Ammon's horn (tissue), 1 donor: ENCODE measurements at regions not wholly inside any gene's neighbourhood (a gene's known extent, or its start where the extent isn't known, plus 50 kb on each side); places are given as distances from the start of the nearest gene placed in this dataset.
"Not testable (repeated sequence)": the region's sequence is repeated elsewhere in the genome, so short reads cannot be mapped to it uniquely, and the experiment has no call there.

ENCODE experiments used
- DNase-seq: peaks from one replicate; pipeline ENCODE4 v3.0.0-alpha.2; 2016; ENCODE audit warnings: low spot score

DNA sequence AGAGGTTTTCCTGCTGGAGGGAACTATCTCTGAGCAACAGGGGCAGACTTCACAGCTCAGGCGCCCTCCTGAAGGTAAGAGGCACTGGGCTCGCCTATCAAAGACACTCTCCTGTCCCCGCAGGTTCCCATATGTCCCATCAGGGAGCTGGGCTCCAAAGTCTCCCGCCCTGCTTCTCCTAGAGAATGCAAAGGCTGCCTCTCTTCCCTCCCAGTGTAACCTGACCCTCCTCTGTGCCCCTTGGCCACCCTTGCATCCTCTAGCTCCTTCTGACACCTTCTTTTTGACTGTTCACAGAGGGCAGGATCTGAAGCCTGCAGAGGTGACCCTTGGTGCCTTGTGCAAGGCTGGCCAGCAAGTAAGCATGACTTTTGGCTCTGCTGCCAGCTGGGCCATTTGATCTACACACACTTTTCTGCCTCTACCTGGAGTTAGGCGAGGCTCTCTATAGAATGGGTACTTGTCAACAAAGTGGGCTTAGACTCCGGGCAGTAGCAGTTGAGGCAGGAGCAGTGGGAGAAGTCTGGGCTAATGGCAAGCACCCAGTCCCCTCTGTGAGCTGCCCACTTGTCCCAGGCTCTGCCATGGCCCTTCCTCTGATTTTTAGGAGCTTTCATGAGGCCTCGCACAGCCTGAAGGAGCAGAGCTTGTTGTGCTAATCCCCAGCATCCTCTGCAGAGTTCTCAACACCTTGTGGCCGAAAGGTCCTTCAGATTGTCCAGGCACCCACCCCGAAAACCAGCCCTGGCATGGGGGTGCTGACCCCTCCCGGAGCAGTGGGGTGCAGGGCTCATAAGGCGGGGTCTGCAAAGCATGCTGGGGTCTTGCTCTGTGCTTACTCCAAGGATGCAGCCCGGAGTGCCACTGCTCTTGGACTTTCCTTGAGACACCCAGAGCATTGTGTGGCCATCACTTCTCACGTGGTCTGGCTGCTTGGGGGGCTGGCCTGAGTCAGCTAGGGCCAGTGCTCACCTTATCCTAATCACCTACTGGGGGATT lies 122.9 kb downstream of the METRNL start:
- no peak for DNase-seq

DNA sequence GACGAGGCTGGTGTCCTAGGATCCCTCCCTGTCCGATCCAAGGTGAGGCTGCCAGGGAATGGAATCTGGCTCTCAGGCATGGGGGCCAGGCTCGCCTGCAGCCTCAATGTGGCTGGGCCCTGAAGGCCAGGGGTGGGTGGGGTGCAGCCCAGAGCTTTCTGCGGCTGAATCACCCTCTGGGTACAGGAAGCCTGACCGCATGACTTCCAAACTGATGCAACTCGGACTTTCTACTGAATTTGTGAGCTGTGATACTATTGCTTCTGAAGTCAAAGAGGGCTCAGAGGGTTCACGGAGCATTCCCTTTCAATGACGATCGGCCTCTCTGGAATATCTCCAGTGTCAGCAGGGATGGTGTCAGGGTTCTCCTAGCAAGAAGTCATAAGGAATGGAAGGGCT lies 123.7 kb downstream of the METRNL start:
- peak; percentile 20 for DNase-seq

DNA sequence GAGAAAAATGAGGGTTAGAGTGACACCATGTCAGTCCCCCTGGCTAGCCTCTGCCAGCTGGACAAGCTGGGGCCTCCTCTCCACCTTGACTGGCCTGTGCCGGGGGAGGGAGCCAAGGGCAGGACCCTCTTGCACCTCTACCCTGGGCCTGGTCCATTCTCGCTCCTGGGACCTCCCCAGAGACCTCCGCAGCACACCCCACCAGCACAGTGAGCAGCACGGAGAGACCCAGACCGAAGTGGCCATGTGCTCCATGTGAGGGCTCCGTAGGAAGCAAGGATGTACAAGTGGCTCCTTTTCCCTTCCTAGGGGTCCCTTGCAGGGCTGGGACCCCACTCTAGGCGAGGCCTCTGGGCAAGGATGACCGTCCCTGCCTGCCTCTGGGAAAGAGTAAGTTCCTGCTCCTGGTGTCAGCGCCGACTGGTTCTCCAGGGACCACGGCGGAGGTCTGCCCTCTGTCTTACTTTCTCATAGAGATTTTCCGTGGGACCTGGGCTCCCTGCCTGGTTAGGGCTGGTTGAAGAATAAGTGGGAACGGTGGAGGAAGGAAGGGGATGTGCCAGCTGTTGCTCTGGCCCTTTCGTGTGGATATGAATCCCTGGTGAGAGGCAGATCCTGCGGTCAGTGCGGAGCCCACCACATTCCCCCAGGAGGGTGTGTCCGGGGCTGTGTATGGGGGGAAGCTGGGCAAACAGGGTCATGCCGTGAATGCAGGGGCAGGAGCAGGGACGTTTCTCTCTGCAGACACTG lies 124.2 kb downstream of the METRNL start:
- no peak for DNase-seq

DNA sequence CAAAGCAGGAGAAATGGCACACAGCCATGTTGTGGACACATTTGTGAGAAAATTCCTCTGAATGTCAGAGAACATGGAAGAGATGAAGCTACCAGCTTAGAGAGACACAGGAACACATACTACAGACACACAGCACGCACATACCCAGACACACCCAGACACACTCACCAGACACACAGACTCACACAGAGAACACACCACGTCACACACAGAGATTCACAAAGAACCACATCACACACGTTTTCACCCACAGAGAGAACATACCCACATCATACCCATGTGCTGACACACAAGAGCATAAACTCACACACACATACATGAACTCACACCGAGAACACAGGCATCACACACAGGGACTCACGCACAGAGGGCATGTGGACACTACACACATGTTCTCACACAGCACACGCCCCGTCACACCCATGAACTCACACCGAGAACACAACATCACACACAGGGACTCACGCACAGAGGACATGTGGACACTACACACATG lies 124.9 kb downstream of the METRNL start:
- DNase-seq: no peak

DNA sequence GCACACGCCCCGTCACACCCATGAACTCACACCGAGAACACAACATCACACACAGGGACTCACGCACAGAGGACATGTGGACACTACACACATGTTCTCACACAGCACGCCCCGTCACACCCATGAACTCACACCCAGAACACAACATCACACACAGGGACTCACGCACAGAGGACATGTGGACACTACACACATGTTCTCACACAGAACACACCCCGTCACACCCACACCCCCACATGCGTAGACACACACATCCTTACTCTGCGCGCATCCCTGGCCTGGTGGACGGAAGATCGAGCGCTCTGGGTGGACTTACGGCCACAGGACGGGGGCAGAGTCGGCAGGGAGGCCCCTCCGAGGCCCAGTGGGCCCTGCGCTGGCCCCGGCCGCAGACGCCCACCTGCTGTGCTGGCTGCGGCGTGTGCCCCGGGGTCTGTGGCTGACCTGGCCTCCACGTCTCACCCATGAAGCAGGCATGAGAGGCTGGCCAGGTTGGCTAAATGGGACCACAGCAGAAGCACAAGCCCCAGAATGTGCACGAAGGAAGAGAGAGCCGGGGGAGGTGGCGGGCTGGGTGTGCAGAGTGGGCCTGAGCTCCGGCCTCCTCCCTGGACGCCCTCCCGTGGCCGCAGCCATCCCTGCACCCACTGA lies 125.5 kb downstream of the METRNL start:
- not testable (repeated sequence) for DNase-seq

DNA sequence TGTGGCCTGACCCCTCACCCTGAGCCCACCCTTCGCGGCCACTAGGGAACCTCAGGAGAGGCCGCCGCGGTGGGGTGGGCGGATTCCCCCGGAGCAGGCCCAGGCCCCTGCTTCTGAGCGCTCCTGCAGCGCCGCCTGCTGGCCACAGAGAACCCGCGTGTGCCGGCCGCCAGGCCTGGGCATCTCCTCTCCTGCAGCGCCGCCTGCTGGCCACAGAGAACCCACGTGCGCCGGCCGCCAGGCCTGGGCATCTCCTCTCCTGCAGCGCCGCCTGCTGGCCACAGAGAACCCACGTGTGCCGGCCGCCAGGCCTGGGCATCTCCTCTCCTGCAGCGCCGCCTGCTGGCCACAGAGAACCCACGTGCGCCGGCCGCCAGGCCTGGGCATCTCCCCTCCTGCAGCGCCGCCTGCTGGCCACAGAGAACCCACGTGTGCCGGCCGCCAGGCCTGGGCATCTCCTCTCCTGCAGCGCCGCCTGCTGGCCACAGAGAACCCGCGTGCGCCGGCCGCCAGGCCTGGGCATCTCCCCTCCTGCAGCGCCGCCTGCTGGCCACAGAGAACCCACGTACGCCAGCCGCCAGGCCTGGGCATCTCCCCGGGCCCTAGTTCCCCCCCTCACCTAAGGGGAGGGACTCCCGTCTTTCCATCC lies 126.1 kb downstream of the METRNL start:
- DNase-seq: not testable (repeated sequence)

DNA sequence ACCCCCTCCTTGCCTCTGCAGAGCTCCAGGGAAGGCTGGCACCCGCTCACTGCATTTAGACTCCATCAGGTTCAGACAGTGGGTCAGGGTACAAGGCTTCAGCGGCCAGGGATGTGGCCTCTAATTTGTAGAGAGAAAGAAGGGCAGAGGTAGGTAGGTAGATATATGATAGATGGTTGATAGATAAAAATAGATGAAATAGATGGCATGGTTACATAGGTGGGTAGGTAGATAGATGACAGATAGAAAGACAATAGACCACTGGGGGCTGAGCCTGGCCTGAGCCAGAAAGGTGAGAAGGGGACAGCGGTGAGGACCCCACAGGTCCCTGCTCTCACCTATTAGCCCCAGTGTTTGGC lies 126.6 kb downstream of the METRNL start:
- DNase-seq: not testable (repeated sequence)

DNA sequence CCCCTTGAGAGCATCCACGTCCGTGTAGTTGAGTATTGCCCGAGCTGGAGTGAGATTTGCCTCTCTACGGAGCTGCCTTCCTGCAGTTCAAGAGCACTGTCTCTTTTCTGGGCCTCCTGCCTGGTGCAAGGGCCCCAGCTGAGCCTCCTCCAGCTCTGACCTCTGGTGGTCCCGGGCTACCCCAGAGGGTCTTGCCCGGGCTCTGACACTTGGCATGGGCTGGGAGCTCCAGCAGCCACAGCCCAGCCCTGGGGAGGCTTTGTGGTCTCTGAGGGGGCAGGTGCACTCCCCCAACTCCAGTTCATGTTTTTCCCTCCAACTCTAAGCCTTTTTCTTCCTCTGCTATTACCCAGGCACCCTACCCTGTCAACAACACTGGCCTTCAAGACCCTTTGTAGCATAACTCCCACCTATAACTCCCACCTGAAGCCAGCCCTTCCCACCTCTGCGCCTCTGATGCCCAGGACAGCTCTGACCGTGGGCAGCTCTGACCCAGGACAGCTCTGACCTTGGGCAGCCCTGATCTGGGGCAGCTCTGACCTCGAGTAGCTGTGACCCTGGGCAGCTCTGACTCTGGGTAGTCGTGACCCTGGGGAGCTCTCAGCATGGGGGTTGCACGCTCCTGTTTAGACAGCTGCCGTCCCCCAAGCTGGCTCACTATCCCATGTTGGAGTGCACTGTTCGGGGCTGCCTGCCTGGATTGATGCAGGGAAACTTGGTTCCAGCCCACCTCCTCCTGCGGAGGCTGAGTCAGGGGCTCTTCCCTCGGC lies 127.6 kb downstream of the METRNL start:
- not testable (repeated sequence) for DNase-seq

DNA sequence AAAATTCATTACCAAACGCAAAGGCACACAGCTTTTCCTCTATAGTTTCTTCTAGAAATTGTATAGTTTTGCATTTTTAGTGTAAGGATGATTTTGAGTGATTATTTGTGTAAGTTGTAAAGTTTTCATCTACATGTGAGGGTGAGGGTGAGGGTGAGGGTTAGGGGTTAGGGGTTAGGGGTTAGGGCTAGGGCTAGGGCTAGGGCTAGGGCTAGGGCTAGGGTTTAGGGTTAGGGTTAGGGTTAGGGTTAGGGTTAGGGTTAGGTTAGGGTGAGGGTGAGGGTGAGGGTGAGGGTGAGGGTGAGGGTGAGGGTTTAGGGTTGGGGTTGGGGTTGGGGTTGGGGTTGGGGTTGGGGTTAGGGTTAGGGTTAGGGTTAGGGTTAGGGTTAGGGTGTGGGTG lies 167.6 kb downstream of the METRNL start:
- peak; percentile 76 for DNase-seq
